ENCODE measurements at regions not wholly inside any gene's neighbourhood (a gene's known extent, or its start where the extent isn't known, plus 50 kb on each side); places are given as distances from the start of the nearest gene placed in this dataset.

- DNase-seq: no peak
These were observed 364.5 kb upstream of the MAD2L1 start for GRCh38 chr4:120431180-120431579.

DNA sequence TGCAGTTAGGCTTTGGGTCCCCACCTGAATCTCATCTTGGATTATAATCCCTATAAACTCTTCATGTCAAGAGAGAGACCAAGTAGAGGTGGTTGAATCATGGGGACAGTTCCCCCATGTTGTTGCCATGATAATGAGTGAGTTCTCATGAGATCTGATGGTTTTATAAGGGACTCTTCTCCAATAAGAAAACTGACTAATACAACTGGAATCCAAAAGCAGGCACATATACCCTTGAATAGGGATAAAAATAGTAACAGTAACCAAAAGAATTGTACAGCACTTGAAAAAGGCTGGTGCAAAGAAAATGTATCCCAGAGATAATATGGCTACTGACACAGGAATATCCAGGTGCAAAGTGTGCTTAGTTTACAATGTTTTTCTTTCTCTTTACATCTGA is 351.5 kb upstream of the MAD2L1 start:
- DNase-seq: no peak

DNA sequence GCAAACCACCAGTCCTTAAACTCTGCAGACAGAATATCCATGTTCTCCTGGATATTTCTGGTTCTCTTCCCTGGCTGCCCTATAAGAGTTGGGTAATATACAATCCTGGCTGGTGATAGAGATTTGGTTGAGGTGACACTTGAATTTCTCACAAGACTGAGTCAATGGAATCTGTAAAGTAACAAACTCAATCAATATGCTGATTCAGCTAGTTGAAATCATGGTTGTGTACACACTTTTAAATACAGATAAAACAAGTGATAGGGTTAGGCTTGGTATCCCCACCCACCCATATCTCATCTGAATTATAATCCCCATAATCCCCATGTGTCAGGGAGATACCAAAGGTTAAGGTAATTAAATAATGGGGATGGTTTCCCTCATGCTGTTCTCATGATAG is 349.2 kb upstream of the MAD2L1 start:
- DNase-seq: no peak

DNA sequence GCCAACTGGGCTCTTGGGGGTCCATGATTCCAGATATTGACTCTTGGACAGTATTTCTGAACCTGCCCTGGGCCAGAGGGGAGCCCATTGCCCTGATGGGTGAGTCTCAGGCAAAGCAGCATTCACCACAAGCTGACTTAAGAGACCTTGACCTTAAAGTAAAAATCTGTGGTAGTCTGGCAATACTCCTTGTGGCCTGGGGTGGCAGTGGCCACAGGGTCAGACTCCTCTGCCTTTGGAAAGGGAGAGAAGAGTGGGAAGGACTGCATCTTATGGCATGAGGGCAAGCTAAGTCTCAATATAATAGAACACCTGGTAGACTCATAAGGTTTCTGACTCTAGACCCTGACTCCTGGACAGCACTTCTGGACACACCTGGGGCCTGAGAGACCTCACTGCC is 340.3 kb upstream of the MAD2L1 start:
- DNase-seq: no peak

DNA sequence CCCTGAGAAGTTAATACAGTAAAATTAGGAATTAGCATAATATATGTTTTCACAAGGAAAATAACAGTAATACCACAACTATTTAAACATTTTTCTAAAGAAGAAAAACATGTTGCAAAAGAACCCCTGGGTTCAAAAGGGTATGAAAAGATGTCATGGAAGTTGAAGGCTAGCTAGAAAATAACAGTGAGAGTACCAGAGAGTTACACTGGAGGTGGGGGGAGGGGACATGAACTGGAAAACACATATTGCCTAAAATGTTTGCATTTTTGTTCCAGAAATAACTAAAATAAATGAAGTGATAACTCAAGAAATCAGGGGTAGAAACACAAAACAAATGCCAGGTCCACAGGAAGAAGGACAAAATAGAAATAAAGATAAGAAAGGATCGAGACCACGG is 336.6 kb upstream of the MAD2L1 start:
- DNase-seq: no peak

DNA sequence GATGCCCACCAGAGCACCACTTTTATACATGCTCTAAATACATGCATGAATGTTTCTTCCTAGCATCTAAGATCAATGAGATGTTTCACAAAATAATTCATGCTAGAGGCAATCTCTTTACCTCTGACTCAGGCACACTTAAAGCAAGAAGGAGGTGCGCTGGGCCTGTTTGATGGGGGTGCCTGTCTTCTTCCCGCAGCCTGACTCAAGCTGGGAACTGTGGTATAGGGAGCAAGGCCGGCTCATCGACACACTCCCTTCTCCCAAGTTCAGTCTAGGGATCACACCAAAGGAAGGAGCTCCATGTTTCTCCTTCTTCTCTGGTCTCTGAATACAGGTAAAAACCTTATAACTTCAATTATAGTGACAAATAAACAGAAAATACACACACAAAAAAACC is 333.8 kb upstream of the MAD2L1 start:
- no peak for DNase-seq

DNA sequence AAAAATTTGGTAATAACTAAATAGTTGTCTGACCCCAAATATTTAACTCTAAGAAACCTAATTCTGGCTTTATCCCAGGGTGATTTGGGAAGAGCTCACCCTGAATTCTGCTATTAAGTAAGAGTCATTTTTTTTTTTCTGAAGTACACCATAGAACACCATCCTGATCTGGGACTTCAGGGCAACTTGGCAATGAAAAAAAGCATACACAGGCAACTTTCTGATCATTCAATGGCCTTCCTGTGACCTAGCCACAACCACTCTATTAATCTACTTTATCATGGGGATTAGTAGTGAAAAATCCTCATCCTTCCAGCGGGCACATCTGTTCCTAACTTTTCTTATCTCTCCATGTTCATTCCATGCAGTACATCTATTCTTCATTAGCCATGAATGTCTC is 333.2 kb upstream of the MAD2L1 start:
- DNase-seq: no peak

DNA sequence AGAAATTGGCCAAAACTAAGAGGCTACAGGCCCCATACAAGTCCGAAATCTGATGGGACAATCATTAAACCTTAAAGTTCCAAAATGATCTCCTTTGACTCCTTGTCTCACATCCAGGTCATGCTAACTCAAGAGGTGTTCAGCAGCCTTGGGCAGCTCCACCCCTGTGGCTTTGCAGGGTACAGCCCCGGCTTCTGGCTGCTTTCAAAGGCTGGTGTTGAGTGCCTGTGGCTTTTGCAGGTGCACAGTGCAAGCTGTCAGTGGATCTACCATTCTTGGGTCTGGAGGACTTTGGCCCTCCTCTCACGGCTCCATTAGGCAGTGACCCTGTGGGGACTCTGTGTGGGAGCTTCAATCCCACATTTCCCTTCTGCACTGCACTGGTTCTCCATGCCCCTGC is 329.1 kb upstream of the MAD2L1 start:
- no peak for DNase-seq

DNA sequence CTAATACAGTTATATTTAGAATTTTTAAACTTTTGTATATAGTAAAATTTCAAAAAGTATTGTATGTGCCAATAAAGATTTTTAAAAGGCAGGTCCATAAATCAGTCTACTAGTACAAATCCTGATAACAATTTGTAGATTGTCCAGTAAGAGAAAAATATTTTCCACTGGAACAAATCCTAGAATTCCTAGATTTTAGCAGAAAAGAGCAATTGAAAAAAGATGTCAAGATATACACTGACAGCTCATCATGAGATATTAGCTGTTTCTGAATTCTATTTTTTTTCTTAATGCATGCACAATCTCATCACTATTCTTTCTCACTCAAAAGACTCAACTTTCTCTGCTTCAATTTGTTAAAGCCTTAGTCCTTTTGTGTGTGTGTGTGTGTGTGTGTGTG is 289.2 kb upstream of the MAD2L1 start:
- no peak for DNase-seq

DNA sequence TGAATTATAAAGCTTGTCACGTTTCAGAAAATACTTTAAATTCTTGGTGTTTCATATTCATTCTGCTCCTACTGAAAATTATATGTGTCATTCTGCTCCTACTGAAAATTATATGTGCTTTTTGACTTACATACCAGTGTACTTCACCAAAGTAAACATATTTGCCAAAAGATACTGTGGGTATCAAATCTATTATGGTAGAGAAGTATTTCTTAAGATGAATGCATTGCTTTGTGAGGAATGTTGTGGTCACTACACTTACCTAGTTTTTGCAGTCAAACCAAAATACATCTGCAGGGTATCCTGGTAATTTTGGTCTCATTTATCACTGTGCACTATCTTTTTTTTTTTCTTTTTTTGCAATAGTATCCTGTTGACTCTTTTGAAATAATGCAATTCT is 287.7 kb upstream of the MAD2L1 start:
- DNase-seq: no peak

- no peak for DNase-seq
These were observed 286.6 kb upstream of the MAD2L1 start for GRCh38 chr4:120353235-120353634.

DNA sequence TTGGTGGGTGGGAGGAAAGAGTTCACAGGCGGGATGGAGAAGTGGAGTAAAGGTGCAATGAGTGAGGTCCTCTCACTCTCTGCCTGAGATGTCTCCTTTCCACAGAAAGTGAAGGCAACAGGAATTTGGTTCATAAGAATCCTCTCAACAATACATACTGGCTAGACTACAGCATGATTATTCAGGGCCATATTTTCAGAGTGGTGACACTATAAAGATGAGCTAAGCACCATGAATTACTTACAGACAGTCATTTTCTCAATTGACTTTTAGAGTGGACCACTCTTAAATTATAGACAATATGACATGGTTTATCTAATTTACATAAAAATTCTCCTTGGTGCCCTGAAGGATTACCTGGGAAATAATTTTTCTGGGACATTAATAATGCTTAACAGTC is 286.1 kb upstream of the MAD2L1 start:
- no peak for DNase-seq

DNA sequence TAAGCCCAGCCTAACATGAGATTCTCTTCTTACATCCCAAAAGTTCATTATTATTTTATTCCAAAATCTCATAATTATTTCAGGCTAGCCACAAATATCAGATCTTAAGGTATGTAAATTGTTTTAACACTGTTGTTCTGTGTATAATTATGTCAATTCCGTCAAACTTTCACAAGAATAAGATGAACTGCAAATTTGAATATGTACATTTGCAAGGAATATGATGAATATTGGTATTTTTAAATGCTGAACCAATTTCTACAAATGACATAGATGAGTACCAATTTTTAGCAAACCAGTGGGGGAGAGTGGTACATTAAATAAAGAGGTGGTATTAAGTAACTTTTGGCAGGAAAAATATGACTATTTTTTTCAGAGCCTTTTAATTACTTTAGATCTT is 282.3 kb upstream of the MAD2L1 start:
- DNase-seq: no peak

- DNase-seq: no peak
These were observed 281.9 kb upstream of the MAD2L1 start for GRCh38 chr4:120348521-120348920.

DNA sequence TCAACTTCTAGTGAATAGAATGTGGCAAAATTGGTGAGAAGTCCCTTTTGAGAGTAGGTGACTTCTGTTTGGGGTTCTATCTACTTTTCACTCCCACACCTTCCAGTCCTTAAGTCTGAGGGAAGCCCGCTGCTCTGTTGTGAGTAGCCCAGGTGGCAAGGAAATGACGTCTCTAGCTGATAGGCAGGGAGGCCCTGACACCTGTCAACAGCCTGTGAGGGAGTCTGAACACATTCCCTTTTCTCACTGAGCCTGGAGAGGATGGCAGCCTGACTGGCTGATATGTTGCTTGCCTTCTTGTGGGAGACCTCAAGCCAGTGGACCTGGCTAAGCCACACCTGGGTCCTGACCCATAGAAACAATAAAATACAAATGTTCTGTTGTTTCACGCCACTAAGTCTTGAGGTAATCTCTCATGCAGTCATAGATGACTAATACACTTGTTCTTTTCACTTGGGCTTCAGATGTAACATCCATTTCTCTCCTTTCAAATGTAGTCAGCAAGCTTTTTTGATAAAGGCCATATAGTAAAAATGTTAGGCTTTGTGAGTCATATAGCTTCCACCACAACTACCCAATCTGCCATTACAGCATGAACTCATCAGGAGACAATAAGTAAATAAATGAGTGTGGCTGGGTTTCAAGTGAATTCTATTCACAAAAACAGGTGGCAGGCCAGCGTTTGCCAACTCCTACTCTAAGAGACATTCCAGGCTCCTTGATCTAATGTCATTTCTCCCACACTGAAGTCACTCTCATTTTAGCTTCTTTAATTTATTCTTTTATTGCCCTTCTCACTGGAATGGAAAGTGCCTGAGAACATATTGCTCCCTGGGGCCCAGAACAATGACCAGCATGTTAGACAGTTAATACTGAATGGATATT is 265.1 kb upstream of the MAD2L1 start:
- no peak for DNase-seq

DNA sequence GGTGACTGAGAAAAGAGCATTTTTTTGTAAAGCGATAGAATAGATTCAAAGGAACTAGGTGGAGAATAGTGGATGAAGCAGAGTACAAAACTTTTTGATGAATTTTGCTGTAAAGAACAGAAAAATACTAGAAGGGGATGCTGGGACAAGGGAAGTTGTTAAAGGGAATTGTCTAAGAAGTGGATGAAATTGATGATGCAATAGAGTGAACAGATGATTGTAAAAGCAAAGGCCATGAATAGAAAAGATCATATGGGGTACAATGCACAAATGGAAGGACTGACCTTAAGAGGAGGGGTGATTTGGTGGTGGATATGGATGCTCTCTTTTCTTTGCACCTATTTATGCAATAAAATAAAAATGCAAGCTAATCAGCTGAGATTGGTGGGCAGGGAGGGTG is 262.7 kb upstream of the MAD2L1 start:
- DNase-seq: no peak

DNA sequence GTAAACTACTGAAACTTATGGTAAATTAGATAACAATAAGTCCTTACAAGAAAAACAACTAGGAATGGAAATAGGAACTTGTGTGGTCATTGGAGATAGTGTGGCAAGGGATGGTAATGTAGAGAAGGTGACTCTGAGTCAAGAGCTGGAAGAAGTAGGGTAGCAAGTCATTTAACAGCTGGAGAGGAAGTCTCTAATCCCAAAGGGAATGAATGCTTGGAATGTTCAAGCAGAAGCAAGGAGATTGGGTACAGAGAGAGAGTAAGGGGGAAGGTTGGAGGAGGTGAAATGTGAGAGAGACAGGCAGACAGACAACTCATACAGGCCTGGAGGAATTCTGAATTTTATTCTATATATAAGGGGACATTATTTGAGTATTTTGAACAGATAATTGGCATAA is 260.6 kb upstream of the MAD2L1 start:
- no peak for DNase-seq

DNA sequence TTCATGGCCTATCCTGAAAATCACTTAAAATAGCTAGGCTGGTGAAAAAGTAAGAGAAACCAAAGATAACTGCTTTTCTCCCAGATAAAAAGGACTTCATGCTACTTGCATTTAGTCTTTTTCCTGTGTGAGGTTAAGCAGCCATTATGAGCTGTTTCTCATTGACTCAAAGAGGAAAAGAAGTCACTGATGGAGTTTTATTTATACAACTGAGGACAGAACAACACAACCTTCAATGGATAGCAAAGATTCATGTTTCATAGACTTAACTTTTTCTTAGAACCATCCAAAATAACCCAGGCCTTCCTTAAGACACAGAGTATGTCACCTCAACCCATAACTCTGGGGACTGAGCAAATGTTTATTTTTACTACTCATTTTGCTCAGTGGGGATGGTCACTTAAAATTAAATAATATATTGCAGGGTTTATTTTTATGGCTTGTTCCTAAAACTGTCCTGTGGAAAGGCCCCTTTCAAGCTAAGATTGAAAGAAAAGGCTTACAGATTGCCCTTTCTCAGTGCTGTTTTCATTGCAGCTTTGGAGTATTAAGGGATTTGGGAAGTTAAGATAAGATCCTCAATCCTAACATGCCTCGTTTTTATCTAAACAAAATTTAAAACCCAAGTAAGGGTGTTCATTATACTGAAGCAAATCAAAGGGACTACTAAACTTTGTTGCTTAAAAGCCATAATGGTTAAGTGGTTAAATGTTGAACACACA is 252.6 kb upstream of the MAD2L1 start:
- DNase-seq: no peak

DNA sequence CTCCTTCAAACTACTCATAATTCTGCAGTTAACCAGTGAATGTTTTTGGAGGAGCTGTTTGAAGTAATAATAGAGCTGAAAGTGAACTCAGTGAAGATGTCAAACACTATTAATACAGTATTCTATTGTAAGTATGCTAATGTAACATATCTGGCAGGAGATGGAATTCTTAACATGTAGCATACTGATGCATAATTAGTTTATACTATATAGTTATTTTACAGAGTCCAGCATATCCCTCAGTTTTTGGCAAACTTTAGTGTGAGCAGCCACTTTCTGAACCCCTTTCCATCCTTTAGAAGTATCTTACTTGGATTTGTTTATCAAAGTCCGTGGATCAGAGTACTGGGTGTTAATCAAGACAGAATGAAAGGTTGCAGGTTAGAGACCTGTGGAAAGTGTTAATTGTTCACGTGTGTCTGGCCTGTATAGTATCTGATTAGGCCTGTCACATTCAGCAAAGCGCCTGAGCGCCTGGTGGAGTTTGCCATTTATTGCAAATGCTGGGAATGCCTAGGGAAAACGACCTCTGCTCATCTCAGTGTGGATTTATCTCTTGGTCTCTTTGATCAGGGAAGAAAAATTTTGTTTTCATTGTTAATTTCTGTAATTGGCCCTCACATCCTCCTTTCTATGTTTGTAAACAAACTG is 251.7 kb upstream of the MAD2L1 start:
- DNase-seq: no peak

GRCh38 chr4:120317713-120318112 is 251.1 kb upstream of the MAD2L1 start:
- DNase-seq: no peak

DNA sequence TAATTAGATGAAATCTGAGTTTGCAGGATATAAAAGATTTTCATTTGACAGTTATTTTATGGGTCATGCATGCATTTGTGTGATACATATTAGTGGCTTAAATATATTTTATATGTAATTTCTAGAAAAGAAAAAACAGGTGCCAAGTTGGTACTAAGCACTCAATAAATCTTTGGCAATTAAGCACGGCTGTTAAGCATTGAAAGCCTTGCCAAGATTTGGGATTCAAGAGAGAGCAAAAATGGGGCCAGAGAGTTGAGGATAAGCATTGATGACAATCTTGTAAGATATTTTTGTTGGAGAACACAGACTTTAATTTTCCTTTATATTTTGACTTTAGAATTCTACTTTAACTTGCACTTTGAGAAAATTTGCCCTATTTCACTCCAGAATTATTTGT is 249.8 kb upstream of the MAD2L1 start:
- no peak for DNase-seq

DNA sequence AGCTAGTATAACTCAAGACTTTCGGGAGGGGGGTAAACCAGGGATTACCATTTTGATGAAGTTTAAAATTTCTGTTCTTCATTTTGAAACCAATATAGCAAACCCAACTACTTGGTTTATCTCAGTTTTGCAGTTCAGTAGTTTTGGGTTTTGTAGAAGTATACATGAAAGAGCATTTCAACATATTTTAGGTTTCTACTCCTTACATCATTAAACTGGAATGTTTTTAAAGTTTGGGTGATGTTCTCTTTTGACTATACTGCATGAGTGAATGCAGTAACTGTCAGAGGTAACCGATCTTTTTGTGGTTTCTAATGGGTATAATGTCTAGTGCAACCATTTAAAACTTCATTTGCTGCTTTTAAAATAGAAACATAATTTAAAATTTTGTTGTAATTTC is 248.3 kb upstream of the MAD2L1 start:
- no peak for DNase-seq

- no peak for DNase-seq
These were observed 238.2 kb upstream of the MAD2L1 start for GRCh38 chr4:120304801-120305200.

Data from renal pelvis (tissue), 1 donor.